ENCODE measurements at regions not wholly inside any gene's neighbourhood (a gene's known extent, or its start where the extent isn't known, plus 50 kb on each side); places are given as distances from the start of the nearest gene placed in this dataset.
"Not testable (repeated sequence)": the region's sequence is repeated elsewhere in the genome, so short reads cannot be mapped to it uniquely, and the experiment has no call there.

GRCh38 chr20:53664121-53664520, 70.5 kb upstream of the ZNF217 start:
- H3K27ac ChIP-seq = no peak overlapping the region
- TF ChIP-seq CTCF (IDR thresholded peaks at IDR 0.05) = no peak
- H3K27me3 ChIP-seq = no peaks in the 10 kb centered on the region
- no peaks in the 10 kb centered on the region for H3K9me3 ChIP-seq
- DNase-seq = no peak
- intact Hi-C loops (cut with DNase I; ENCODE audit: low total_unique reads) = no loop called here
- no peaks in the 10 kb centered on the region for H3K36me3 ChIP-seq
- peaks cover 0 to 16% (median 8%) of the 10 kb centered on the region in 4 donors for H3K4me1 ChIP-seq
- no peak overlapping the region for H3K4me3 ChIP-seq

GRCh38 chr20:53663521-53663920, 69.9 kb upstream of the ZNF217 start:
- intact Hi-C loops (cut with DNase I; ENCODE audit: low total_unique reads); H3K27me3 ChIP-seq; H3K36me3 ChIP-seq; H3K4me3 ChIP-seq; DNase-seq; H3K9me3 ChIP-seq; H3K27ac ChIP-seq: not testable (repeated sequence)
- H3K4me1 ChIP-seq = peaks cover 0 to 16% (median 8%) of the 10 kb centered on the region in 4 donors

- H3K4me3 ChIP-seq = no peak overlapping the region
- H3K27ac ChIP-seq = no peak overlapping the region
- peaks cover 0 to 19% (median 12%) of the 10 kb centered on the region in 4 donors for H3K4me1 ChIP-seq
- no peak for DNase-seq
- intact Hi-C loops (cut with DNase I; ENCODE audit: low total_unique reads) = no loop called here
- no peak for TF ChIP-seq CTCF (IDR thresholded peaks at IDR 0.05)
- no peaks in the 10 kb centered on the region for H3K9me3 ChIP-seq
- no peaks in the 10 kb centered on the region for H3K27me3 ChIP-seq
- H3K36me3 ChIP-seq = no peaks in the 10 kb centered on the region
These were observed 69.0 kb upstream of the ZNF217 start for GRCh38 chr20:53662595-53662994.

GRCh38 chr20:53660947-53661381, 67.3 kb upstream of the ZNF217 start:
- H3K9me3 ChIP-seq = no peaks in the 10 kb centered on the region
- intact Hi-C loops (cut with DNase I; ENCODE audit: low total_unique reads) = no loop called here
- H3K27ac ChIP-seq = peak overlapping the region; percentile 55 to 64
- no peak for TF ChIP-seq CTCF (IDR thresholded peaks at IDR 0.05)
- no peaks in the 10 kb centered on the region for H3K27me3 ChIP-seq
- DNase-seq = no peak
- no peak overlapping the region for H3K4me3 ChIP-seq
- no peaks in the 10 kb centered on the region for H3K36me3 ChIP-seq
- H3K4me1 ChIP-seq = peaks cover 0 to 35% (median 22%) of the 10 kb centered on the region in 4 donors

- Histone ChIP-seq H3K27me3 (no peaks in the 10 kb centered on the region), H3K4me3 (peak overlapping the region; percentile 49 to 54), H3K27ac (peak overlapping the region; percentile 55 to 64), H3K4me1 (peaks cover 0 to 36% (median 22%) of the 10 kb centered on the region in 4 donors), H3K9me3 (no peaks in the 10 kb centered on the region), H3K36me3 (no peaks in the 10 kb centered on the region)
- no peak for TF ChIP-seq CTCF (IDR thresholded peaks at IDR 0.05)
- intact Hi-C loops (cut with DNase I; ENCODE audit: low total_unique reads) = no loop called here
- no peak for DNase-seq
These were observed 66.7 kb upstream of the ZNF217 start for GRCh38 chr20:53660078-53660909.

- intact Hi-C loops (cut with DNase I; ENCODE audit: low total_unique reads) = no loop called here
These were observed 65.3 kb upstream of the ZNF217 start for GRCh38 chr20:53658973-53659372.

More at GRCh38 chr20:53658973-53659372, 65.3 kb upstream of the ZNF217 start:
- no peaks in the 10 kb centered on the region for H3K27me3 ChIP-seq
- H3K4me3 ChIP-seq = no peak overlapping the region
- no peaks in the 10 kb centered on the region for H3K36me3 ChIP-seq
- TF ChIP-seq CTCF (IDR thresholded peaks at IDR 0.05) = no peak
- DNase-seq = no peak
- peaks cover 0 to 36% (median 22%) of the 10 kb centered on the region in 4 donors for H3K4me1 ChIP-seq
- no peak overlapping the region for H3K27ac ChIP-seq
- no peaks in the 10 kb centered on the region for H3K9me3 ChIP-seq
